Trophoblast cell (in vitro differentiated cells and primary cell): ENCODE measurements at regions not wholly inside any gene's neighbourhood (a gene's known extent, or its start where the extent isn't known, plus 50 kb on each side); places are given as distances from the start of the nearest gene placed in this dataset.

Source experiments
- DNase-seq, 2 donors: peaks; one replicate each; pipeline ENCODE4 v3.0.0-alpha.2; 2016
- H2AFZ ChIP-seq: 2 replicates; pipeline ENCODE4 v1.6.1; 2013; ENCODE audit warnings: low read length, moderate library complexity, mild to moderate bottlenecking; ENCODE audit not compliant: insufficient read depth, poor library complexity
- H2AK5ac ChIP-seq: 2 replicates; pipeline ENCODE4 v1.6.1; 2013; ENCODE audit warnings: mild to moderate bottlenecking, low read length
- H2BK120ac ChIP-seq: 2 replicates; pipeline ENCODE4 v1.6.1; 2013; ENCODE audit warnings: low read length, mild to moderate bottlenecking, moderate library complexity; ENCODE audit not compliant: insufficient read depth, poor library complexity
- H2BK12ac ChIP-seq: 2 replicates; pipeline ENCODE4 v1.6.1; 2013; ENCODE audit warnings: mild to moderate bottlenecking, low read length, moderate library complexity
- H2BK5ac ChIP-seq: 2 replicates; pipeline ENCODE4 v1.6.1; 2013; ENCODE audit warnings: low read length, low read depth, moderate library complexity, mild to moderate bottlenecking; ENCODE audit not compliant: poor library complexity
- H3K14ac ChIP-seq: 2 replicates; pipeline ENCODE4 v1.6.1; 2013; ENCODE audit warnings: mild to moderate bottlenecking, low read length
- H3K18ac ChIP-seq: 2 replicates; pipeline ENCODE4 v1.6.1; 2013; ENCODE audit warnings: mild to moderate bottlenecking, low read length
- H3K23ac ChIP-seq: 2 replicates; pipeline ENCODE4 v1.6.1; 2013; ENCODE audit warnings: low read length
- H3K27ac ChIP-seq: 2 replicates; pipeline ENCODE4 v1.5.1; 2013; ENCODE audit warnings: low read depth, mild to moderate bottlenecking, inconsistent platforms, low read length, moderate library complexity
- H3K27me3 ChIP-seq: 2 replicates; pipeline ENCODE4 v1.6.1; 2013; ENCODE audit warnings: inconsistent platforms, mild to moderate bottlenecking, low read length, moderate library complexity; ENCODE audit not compliant: insufficient read depth
- H3K36me3 ChIP-seq, 2 experiments: 1 replicate in 1 of 2; 2 replicates in 1 of 2; pipeline ENCODE4 v1.6.1; 2013; ENCODE audit warnings: low read length in 2 of 2, mild to moderate bottlenecking in 2 of 2, moderate library complexity in 1 of 2; ENCODE audit not compliant: insufficient read depth in 2 of 2, control insufficient read depth in 1 of 2
- H3K4ac ChIP-seq: 2 replicates; pipeline ENCODE4 v1.6.1; 2013; ENCODE audit warnings: low read depth, mild to moderate bottlenecking, low read length, moderate library complexity
- H3K4me1 ChIP-seq, 2 experiments: 1 replicate in 1 of 2; 2 replicates in 1 of 2; pipeline ENCODE4 v1.6.1; 2013; ENCODE audit warnings: low read length in 2 of 2, mild to moderate bottlenecking in 2 of 2, moderate library complexity in 1 of 2; ENCODE audit not compliant: insufficient read depth in 2 of 2, control insufficient read depth in 1 of 2
- H3K4me2 ChIP-seq: 2 replicates; pipeline ENCODE4 v1.6.1; 2013; ENCODE audit warnings: inconsistent platforms, mild to moderate bottlenecking, low read length, moderate library complexity
- H3K4me3 ChIP-seq: 2 replicates; pipeline ENCODE4 v1.5.1; 2013; ENCODE audit warnings: mild to moderate bottlenecking, low read depth, low read length, inconsistent platforms
- H3K79me1 ChIP-seq: one replicate; pipeline ENCODE4 v1.6.1; 2013; ENCODE audit warnings: low read length
- H3K79me2 ChIP-seq: 2 replicates; pipeline ENCODE4 v1.6.1; 2013; ENCODE audit warnings: low read length, mild to moderate bottlenecking; ENCODE audit not compliant: control insufficient read depth, insufficient read depth, poor library complexity
- H3K9ac ChIP-seq: 2 replicates; pipeline ENCODE4 v1.6.1; 2013; ENCODE audit warnings: mild to moderate bottlenecking, low read length
- H3K9me3 ChIP-seq: 2 replicates; pipeline ENCODE4 v1.6.1; 2013; ENCODE audit warnings: low read depth, mild to moderate bottlenecking, control low read depth, inconsistent platforms, low read length; ENCODE audit not compliant: insufficient read depth
- H4K12ac ChIP-seq: 2 replicates; pipeline ENCODE4 v1.6.1; 2013; ENCODE audit warnings: low read depth, mild to moderate bottlenecking, low read length, moderate library complexity
- H4K8ac ChIP-seq: 2 replicates; pipeline ENCODE4 v1.6.1; 2013; ENCODE audit warnings: low read depth, mild to moderate bottlenecking, low read length, moderate library complexity
- H4K91ac ChIP-seq: one replicate; pipeline ENCODE4 v1.6.1; 2013; ENCODE audit warnings: low read depth, mild to moderate bottlenecking, low read length, moderate library complexity
- WGBS: extraction: QIAGEN DNeasy Blood & Tissue Kit; methylation state at CpG from one replicate; pipeline ENCODE4 v1.1.7; 2013; ENCODE audit warnings: missing lambda C conversion rate; ENCODE audit not compliant: insufficient read length, insufficient coverage; ENCODE audit errors: extremely low coverage; 5-methylcytosine and 5-hydroxymethylcytosine counted together

- no peak overlapping the region for H2BK120ac ChIP-seq
- no peak overlapping the region for H3K4me2 ChIP-seq
- no peaks in the 10 kb centered on the region for H3K79me2 ChIP-seq
- WGBS: no CpG with 5 or more reads among the region's 3 CpGs
- no peak overlapping the region for H3K4ac ChIP-seq
- H3K23ac ChIP-seq: no peak overlapping the region
- no peaks in the 10 kb centered on the region for H3K79me1 ChIP-seq
- peaks cover 3% of the 10 kb centered on the region for H3K9me3 ChIP-seq
- no peak overlapping the region for H4K8ac ChIP-seq
- H3K27ac ChIP-seq: no peak overlapping the region
- no peak overlapping the region for H2AFZ ChIP-seq
- H4K91ac ChIP-seq: no peak overlapping the region
- no peaks in the 10 kb centered on the region for H3K27me3 ChIP-seq
- H3K18ac ChIP-seq: no peak overlapping the region
- no peaks in the 10 kb centered on the region for H3K4me1 ChIP-seq
- H3K14ac ChIP-seq: no peak overlapping the region
- no peak overlapping the region for H2BK12ac ChIP-seq
- H2BK5ac ChIP-seq: no peak overlapping the region
- no peak for DNase-seq
- peak overlapping the region; percentile 30 for H3K4me3 ChIP-seq
- H4K12ac ChIP-seq: no peak overlapping the region
- no peaks in the 10 kb centered on the region for H3K36me3 ChIP-seq
- H2AK5ac ChIP-seq: no peak overlapping the region
- H3K9ac ChIP-seq: peak overlapping the region; percentile 35
These were observed 164.7 kb upstream of the CHD6 start for GRCh38 chr20:41782730-41783406.

DNA sequence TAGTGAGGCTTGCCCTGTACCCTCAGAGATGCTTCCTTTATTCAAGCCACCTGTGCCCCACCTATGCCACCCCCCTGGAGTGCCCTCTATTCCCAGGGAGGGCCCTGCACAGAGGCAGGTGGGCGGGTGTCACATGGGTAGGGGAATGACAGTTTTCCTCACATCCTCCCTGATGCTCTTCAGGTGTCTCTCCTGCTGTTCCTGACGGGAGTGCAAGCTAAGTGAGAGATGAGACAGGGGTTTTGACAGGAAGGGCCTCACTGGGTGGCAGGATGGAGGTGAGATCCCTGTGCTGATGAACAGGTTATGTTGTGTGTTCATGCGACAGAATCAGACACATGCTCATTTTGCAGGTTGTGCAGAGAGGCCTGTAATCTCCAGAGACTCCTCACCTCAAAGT, 164.1 kb upstream of the CHD6 start:
- Histone ChIP-seq H3K9ac (no peak overlapping the region), H4K8ac (no peak overlapping the region), H3K27ac (no peak overlapping the region), H3K79me1 (no peaks in the 10 kb centered on the region), H2BK120ac (no peak overlapping the region), H3K4ac (no peak overlapping the region), H3K4me3 (no peak overlapping the region), H3K36me3 (no peaks in the 10 kb centered on the region), H3K79me2 (no peaks in the 10 kb centered on the region), H4K91ac (no peak overlapping the region), H3K23ac (no peak overlapping the region), H2BK5ac (no peak overlapping the region), H3K27me3 (no peaks in the 10 kb centered on the region), H2AK5ac (no peak overlapping the region), H3K4me1 (no peaks in the 10 kb centered on the region), H3K4me2 (no peak overlapping the region), H3K18ac (no peak overlapping the region), H2BK12ac (no peak overlapping the region), H4K12ac (no peak overlapping the region), H3K14ac (no peak overlapping the region), H3K9me3 (peaks cover 3% of the 10 kb centered on the region), H2AFZ (no peak overlapping the region)
- WGBS: no CpG with 5 or more reads among the region's 3 CpGs
- no peak for DNase-seq

DNA sequence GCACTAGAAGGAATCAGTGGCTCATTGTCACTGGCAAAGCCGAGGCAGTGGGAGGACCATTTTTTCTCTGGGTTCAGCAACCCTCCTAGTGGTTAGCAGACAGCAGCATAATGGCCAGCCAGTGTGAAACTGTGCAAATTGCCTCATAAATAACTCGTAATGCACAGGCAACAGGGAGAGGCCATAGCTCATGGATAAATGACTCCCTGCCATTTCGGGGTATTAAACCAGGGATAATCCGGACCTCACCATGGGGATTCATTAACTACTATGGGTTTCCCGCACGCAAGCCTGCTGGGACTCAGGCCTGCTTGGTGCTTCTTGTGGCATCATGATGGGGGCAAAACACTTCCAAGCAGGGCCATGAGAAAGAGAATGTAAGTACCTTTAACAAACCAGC, 158.2 kb upstream of the CHD6 start:
- no peaks in the 10 kb centered on the region for H3K79me1 ChIP-seq
- H3K27me3 ChIP-seq: no peaks in the 10 kb centered on the region
- H3K9ac ChIP-seq: no peak overlapping the region
- no peak overlapping the region for H4K8ac ChIP-seq
- no peaks in the 10 kb centered on the region for H3K79me2 ChIP-seq
- H3K18ac ChIP-seq: no peak overlapping the region
- H2BK5ac ChIP-seq: no peak overlapping the region
- no peak overlapping the region for H3K4me3 ChIP-seq
- H3K27ac ChIP-seq: no peak overlapping the region
- no peak overlapping the region for H3K14ac ChIP-seq
- H3K4me1 ChIP-seq: no peaks in the 10 kb centered on the region
- H3K9me3 ChIP-seq: peaks cover 3% of the 10 kb centered on the region
- no CpG with 5 or more reads among the region's 6 CpGs for WGBS
- H3K36me3 ChIP-seq: no peaks in the 10 kb centered on the region
- no peak overlapping the region for H2BK120ac ChIP-seq
- no peak for DNase-seq
- no peak overlapping the region for H4K12ac ChIP-seq
- H2BK12ac ChIP-seq: no peak overlapping the region
- H3K4ac ChIP-seq: no peak overlapping the region
- no peak overlapping the region for H4K91ac ChIP-seq
- H2AFZ ChIP-seq: no peak overlapping the region
- H3K23ac ChIP-seq: no peak overlapping the region
- no peak overlapping the region for H3K4me2 ChIP-seq
- no peak overlapping the region for H2AK5ac ChIP-seq

DNA sequence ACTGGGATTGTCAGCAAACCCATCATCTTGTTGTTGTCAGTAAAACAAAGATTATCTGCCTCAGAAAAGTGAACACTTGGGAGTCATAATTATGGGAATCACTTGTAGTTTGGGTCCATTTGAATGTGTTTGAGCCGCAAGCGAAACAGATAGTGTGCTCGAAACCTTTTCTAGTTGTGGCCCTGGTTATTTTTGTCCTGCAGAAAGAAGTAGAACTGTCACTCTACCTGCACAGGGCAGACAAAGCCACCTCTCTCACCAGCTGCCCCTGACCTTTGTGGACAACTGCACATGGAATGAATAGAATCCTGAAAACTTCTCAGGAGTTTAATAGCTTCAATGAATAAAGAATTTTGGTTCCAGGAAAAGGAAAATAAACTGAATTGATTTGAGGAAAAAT, 156.1 kb upstream of the CHD6 start:
- no peak overlapping the region for H2AFZ ChIP-seq
- H3K79me2 ChIP-seq: no peaks in the 10 kb centered on the region
- no peaks in the 10 kb centered on the region for H3K9me3 ChIP-seq
- no peaks in the 10 kb centered on the region for H3K36me3 ChIP-seq
- no peak overlapping the region for H2BK12ac ChIP-seq
- no peaks in the 10 kb centered on the region for H3K27me3 ChIP-seq
- WGBS: no CpG with 5 or more reads among the region's 3 CpGs
- peaks cover 3 to 5% of the 10 kb centered on the region in 2 experiments for H3K4me1 ChIP-seq
- no peak overlapping the region for H3K18ac ChIP-seq
- H3K9ac ChIP-seq: no peak overlapping the region
- H4K91ac ChIP-seq: no peak overlapping the region
- H2AK5ac ChIP-seq: no peak overlapping the region
- H4K8ac ChIP-seq: no peak overlapping the region
- H3K4ac ChIP-seq: no peak overlapping the region
- H3K27ac ChIP-seq: no peak overlapping the region
- H2BK120ac ChIP-seq: no peak overlapping the region
- no peak overlapping the region for H3K4me2 ChIP-seq
- H3K4me3 ChIP-seq: no peak overlapping the region
- no peaks in the 10 kb centered on the region for H3K79me1 ChIP-seq
- H4K12ac ChIP-seq: no peak overlapping the region
- no peak overlapping the region for H2BK5ac ChIP-seq
- no peak overlapping the region for H3K14ac ChIP-seq
- DNase-seq: no peak
- no peak overlapping the region for H3K23ac ChIP-seq
